Endothelial cell of umbilical vein (primary cell): ENCODE measurements at regions not wholly inside any gene's neighbourhood (a gene's known extent, or its start where the extent isn't known, plus 50 kb on each side); places are given as distances from the start of the nearest gene placed in this dataset.

Experiments used
- BruUV-seq: library from RNA; stranded (reverse); fragments of 400-500 nt; replicated peaks from 2 replicates; lab custom pipeline; 2021; lab: Mats Ljungman, UMichigan
- CTCF ChIA-PET: fragments of 300-600, 350-600 bp; sonication (Branson Sonifier 250); formaldehyde crosslinking; loops from one replicate; lab custom pipeline; 2021; ENCODE audit warnings: antibody characterized with exemption, inconsistent platforms; lab: Charles Lee
- POLR2A ChIA-PET: fragments of 300-600, 350-600 bp; sonication (Branson Sonifier 250); formaldehyde crosslinking; loops from one replicate; lab custom pipeline; 2021; ENCODE audit warnings: antibody characterized with exemption, inconsistent platforms; lab: Charles Lee
- DNase-seq: peaks from one replicate; pipeline ENCODE4 v3.0.0-alpha.2; 2011; ENCODE audit warnings: low read depth, low spot score
- FAIRE-seq: peaks from 2 replicates; lab custom pipeline; 2011; peaks lifted over from hg19 to GRCh38; lab: Jason Lieb, UNC
- H2AFZ ChIP-seq: 2 replicates; pipeline ENCODE4 v1.6.0; 2012; ENCODE audit warnings: low read depth, low read length, control low read depth, inconsistent platforms
- H3K27ac ChIP-seq: 2 replicates; pipeline ENCODE4 v1.5.1; 2011; ENCODE audit warnings: low read depth, mild to moderate bottlenecking, control low read depth, low read length, moderate library complexity; ENCODE audit not compliant: insufficient read depth
- H3K27me3 ChIP-seq, 2 experiments: 2 replicates each; pipeline versions ENCODE4 v1.6.0 to v1.6.1; 2011; ENCODE audit warnings: low read length in 2 of 2, mixed read lengths in 1 of 2; ENCODE audit not compliant: control insufficient read depth in 2 of 2, insufficient read depth in 2 of 2
- H3K36me3 ChIP-seq, 2 experiments: 2 replicates in 1 of 2; 3 replicates in 1 of 2; pipeline ENCODE4 v1.5.1; 2011; ENCODE audit warnings: low read length in 2 of 2, mild to moderate bottlenecking in 1 of 2, moderate library complexity in 1 of 2; ENCODE audit not compliant: control insufficient read depth in 2 of 2, insufficient read depth in 2 of 2; ENCODE audit errors: extremely low read depth in 1 of 2
- H3K4me1 ChIP-seq: 3 replicates; pipeline ENCODE4 v1.5.1; 2011; ENCODE audit warnings: mild to moderate bottlenecking, low read length; ENCODE audit not compliant: control insufficient read depth, insufficient read depth; ENCODE audit errors: extremely low read depth
- H3K4me2 ChIP-seq: 2 replicates; pipeline ENCODE4 v1.6.1; 2011; ENCODE audit warnings: low read length, control low read depth, mixed read lengths; ENCODE audit not compliant: insufficient read depth
- H3K4me3 ChIP-seq, 3 experiments: fragments of 200-600 bp in 1 of 3; sonication (generic), shearing (Covaris generic) in 1 of 3; replicated peaks in 1 of 3; 2 replicates each; pipeline ENCODE4 v1.5.1; 2011 to 2016; ENCODE audit warnings: control low read depth in 3 of 3, low read length in 3 of 3, mild to moderate bottlenecking in 2 of 3, inconsistent platforms in 1 of 3, low read depth in 1 of 3, moderate library complexity in 1 of 3; ENCODE audit not compliant: insufficient read depth in 1 of 3
- H3K79me2 ChIP-seq: 2 replicates; pipeline ENCODE4 v1.6.0; 2012; ENCODE audit warnings: low read length, inconsistent platforms; ENCODE audit not compliant: control insufficient read depth, insufficient read depth
- H3K9ac ChIP-seq: replicated peaks from 2 replicates; pipeline ENCODE3; 2011; ENCODE audit warnings: low read length, control low read depth; ENCODE audit not compliant: insufficient read depth; ENCODE audit errors: extremely low read depth
- H3K9me1 ChIP-seq: replicated peaks from 3 replicates; pipeline ENCODE4 v1.6.0; 2011; ENCODE audit warnings: mild to moderate bottlenecking, low read length; ENCODE audit not compliant: control insufficient read depth, insufficient read depth; ENCODE audit errors: extremely low read depth
- H3K9me3 ChIP-seq: replicated peaks from 2 replicates; pipeline ENCODE4 v1.5.1; 2012; ENCODE audit warnings: low read length, inconsistent platforms; ENCODE audit not compliant: control insufficient read depth, insufficient read depth
- H4K20me1 ChIP-seq: replicated peaks from 2 replicates; pipeline ENCODE3; 2011; ENCODE audit warnings: mild to moderate bottlenecking, low read length; ENCODE audit not compliant: control insufficient read depth, insufficient read depth; ENCODE audit errors: extremely low read depth
- CTCF ChIP-seq, 2 donors: IDR thresholded peaks; 1 replicate in 1 of 2; 2 replicates in 1 of 2; pipeline ENCODE4 v1.5.1; 2011; ENCODE audit warnings: low read length in 2 of 2, mild to moderate bottlenecking in 2 of 2, moderate library complexity in 2 of 2, control low read depth in 1 of 2, inconsistent platforms in 1 of 2, low read depth in 1 of 2; ENCODE audit not compliant: insufficient read depth in 1 of 2; ENCODE audit errors: extremely low read depth in 1 of 2
- EZH2 ChIP-seq: IDR thresholded peaks from 2 replicates; pipeline ENCODE4 v1.6.1; 2012; ENCODE audit warnings: borderline replicate concordance, low read depth, mild to moderate bottlenecking, moderate library complexity, low read length, inconsistent platforms; ENCODE audit not compliant: severe bottlenecking
- FOS ChIP-seq: IDR thresholded peaks from 2 replicates; pipeline ENCODE4 v1.6.1; 2011; ENCODE audit warnings: mild to moderate bottlenecking, low read length, moderate library complexity, borderline replicate concordance; ENCODE audit not compliant: insufficient read depth
- GATA2 ChIP-seq: IDR thresholded peaks from 2 replicates; pipeline ENCODE4 v1.7.0; 2011; ENCODE audit warnings: low read depth, mild to moderate bottlenecking, moderate library complexity, mixed read lengths, low read length; ENCODE audit not compliant: insufficient read length, insufficient read depth
- JUN ChIP-seq: IDR thresholded peaks from 2 replicates; pipeline ENCODE4 v1.6.1; 2011; ENCODE audit warnings: borderline replicate concordance, low read depth; ENCODE audit not compliant: insufficient read length, insufficient read depth
- MAX ChIP-seq: IDR thresholded peaks from 2 replicates; pipeline ENCODE4 v1.6.1; 2011; ENCODE audit not compliant: insufficient read depth, insufficient read length
- MYC ChIP-seq: IDR thresholded peaks from one replicate; pipeline ENCODE4 v1.6.1; 2011; ENCODE audit warnings: mild to moderate bottlenecking, low read depth, low read length
- POLR2A ChIP-seq: IDR thresholded peaks from 2 replicates; pipeline ENCODE4 v1.6.1; 2012; ENCODE audit warnings: low read depth, mild to moderate bottlenecking, control low read depth, low read length
- POLR2AphosphoS5 ChIP-seq: IDR thresholded peaks from 2 replicates; pipeline ENCODE4 v1.6.1; 2012; ENCODE audit warnings: low read depth, mild to moderate bottlenecking, control low read depth, low read length, moderate library complexity; ENCODE audit not compliant: insufficient read depth
- dilution Hi-C: fragments of 300-500 bp; cut with MboI; formaldehyde crosslinking; loops from one replicate; pipeline ENCODE4 v1.15.0; 2019; ENCODE audit warnings: low sequenced_read_pairs; ENCODE audit not compliant: extremely low pct_ligation_motif_present
- intact Hi-C: fragments of 100-400 bp; cut with micrococcal nuclease; formaldehyde crosslinking; loops from one replicate; pipeline ENCODE4 v1.10.0; 2022

- peaks cover 2 to 3% of the 10 kb centered on the region in 2 experiments for H3K27me3 ChIP-seq
- FAIRE-seq (no peak), DNase-seq (no peak)
- intact Hi-C loops (loop anchor here (5.0 kb wide), 1 partner anchor 150 kb away; no protein-coding TSS in a partner anchor), dilution Hi-C loops (no loop called here)
- no peaks in the 10 kb centered on the region for H3K9me3 ChIP-seq
- no TSS peak for BruUV-seq
- no peaks in the 10 kb centered on the region for H3K9me1 ChIP-seq
- H3K27ac ChIP-seq, result no peak overlapping the region
- no peak overlapping the region for H3K9ac ChIP-seq
- H3K79me2 ChIP-seq, result no peaks in the 10 kb centered on the region
- ChIA-PET POLR2A (no interaction called here), CTCF (no interaction called here)
- no peak overlapping the region for H3K4me3 ChIP-seq
- no peak overlapping the region for H2AFZ ChIP-seq
- TF ChIP-seq CTCF (IDR thresholded peaks at IDR 0.05; ENCODE audit: extremely low read depth in 1 of 2, insufficient read depth in 1 of 2, low read depth in 1 of 2, low read length in 2 of 2), result no peak
- TF ChIP-seq MYC, result no peak
- TF ChIP-seq JUN, result no peak
- no peak for TF ChIP-seq MAX
- TF ChIP-seq GATA2, result no peak
- TF ChIP-seq POLR2AphosphoS5, result no peak
- TF ChIP-seq FOS, result no peak
- TF ChIP-seq POLR2A, result no peak
- no peak for TF ChIP-seq EZH2
- peaks cover 8% of the 10 kb centered on the region for H3K4me1 ChIP-seq
- no peaks in the 10 kb centered on the region for H4K20me1 ChIP-seq
- no peak overlapping the region for H3K4me2 ChIP-seq
- H3K36me3 ChIP-seq, result no peaks in the 10 kb centered on the region
Observed at GRCh38 chr11:121927097-121927785, 188.8 kb downstream of the BLID start.
